PC-9 (cell line): ENCODE measurements at regions not wholly inside any gene's neighbourhood (a gene's known extent, or its start where the extent isn't known, plus 50 kb on each side); places are given as distances from the start of the nearest gene placed in this dataset.

Experiments
- EZH2 ChIP-seq: fragments of 200-600 bp; sonication (generic); IDR thresholded peaks from 2 replicates; pipeline ENCODE4 v1.8.0; 2017; ENCODE audit warnings: antibody characterized with exemption, low read depth
- TF ChIP-seq, protein P1 (sequence below): fragments of 200-600 bp; sonication (generic); conservative IDR thresholded peaks from 2 replicates; pipeline ENCODE4 v1.6.1; 2017; ENCODE audit warnings: mixed run types, antibody characterized with exemption, mild to moderate bottlenecking, moderate library complexity

DNA sequence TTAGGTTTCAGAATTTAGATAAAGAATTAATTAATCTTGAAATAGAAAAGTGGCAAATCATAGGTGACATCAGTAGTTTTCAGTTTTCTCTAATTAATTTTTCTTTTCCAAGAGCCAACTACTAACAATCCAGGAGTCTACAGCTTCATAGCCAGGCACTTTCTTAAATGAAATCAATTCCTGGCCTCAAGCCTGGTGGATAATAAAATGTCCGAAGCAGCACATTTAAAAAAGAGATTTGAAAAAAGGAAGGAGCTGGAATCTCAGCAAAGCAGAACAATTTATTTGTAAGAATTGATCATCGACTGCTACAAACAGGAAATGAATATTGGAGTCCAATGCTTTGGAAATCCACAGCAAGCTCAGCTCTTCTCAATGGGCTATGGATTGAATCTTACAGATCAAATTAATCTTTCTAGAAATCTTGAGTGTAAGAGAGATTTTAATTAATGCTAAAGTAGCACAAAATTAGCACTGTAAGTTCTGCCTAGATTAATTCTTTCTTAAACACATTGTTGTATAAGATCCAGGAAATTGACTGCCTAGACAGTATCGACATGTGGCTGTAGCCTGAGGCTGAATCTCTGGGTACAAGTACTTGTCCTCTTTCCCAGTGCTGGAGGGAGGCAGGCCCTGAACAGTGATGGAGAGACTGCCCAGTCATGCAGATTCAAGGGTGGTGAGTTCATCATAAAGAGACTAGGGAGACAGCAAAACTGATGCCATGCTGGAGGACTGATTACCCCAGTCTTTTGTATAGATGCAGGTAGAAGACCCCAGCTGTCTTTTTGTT, 167.8 kb upstream of the POU2AF2 start:
- TF ChIP-seq, protein P1, sequence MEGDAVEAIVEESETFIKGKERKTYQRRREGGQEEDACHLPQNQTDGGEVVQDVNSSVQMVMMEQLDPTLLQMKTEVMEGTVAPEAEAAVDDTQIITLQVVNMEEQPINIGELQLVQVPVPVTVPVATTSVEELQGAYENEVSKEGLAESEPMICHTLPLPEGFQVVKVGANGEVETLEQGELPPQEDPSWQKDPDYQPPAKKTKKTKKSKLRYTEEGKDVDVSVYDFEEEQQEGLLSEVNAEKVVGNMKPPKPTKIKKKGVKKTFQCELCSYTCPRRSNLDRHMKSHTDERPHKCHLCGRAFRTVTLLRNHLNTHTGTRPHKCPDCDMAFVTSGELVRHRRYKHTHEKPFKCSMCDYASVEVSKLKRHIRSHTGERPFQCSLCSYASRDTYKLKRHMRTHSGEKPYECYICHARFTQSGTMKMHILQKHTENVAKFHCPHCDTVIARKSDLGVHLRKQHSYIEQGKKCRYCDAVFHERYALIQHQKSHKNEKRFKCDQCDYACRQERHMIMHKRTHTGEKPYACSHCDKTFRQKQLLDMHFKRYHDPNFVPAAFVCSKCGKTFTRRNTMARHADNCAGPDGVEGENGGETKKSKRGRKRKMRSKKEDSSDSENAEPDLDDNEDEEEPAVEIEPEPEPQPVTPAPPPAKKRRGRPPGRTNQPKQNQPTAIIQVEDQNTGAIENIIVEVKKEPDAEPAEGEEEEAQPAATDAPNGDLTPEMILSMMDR, result no peak
- no peak for TF ChIP-seq EZH2
